Activated gamma-delta T cell treated with anti-CD3 and anti-CD28 coated beads, Interleukin-2, amount 50 U/mL, for 16 hours (primary cell): ENCODE measurements at regions not wholly inside any gene's neighbourhood (a gene's known extent, or its start where the extent isn't known, plus 50 kb on each side); places are given as distances from the start of the nearest gene placed in this dataset.

Experiments used
- DNase-seq: peaks from one replicate; pipeline ENCODE4 v3.0.0-alpha.2; 2020; ENCODE audit warnings: low read depth

GRCh38 chr6:90435207-90435899 is 138.7 kb upstream of the BACH2 start:
- no peak for DNase-seq

- DNase-seq = no peak
Measured at GRCh38 chr6:90434094-90434493, 137.5 kb upstream of the BACH2 start.

- no peak for DNase-seq
Measured at GRCh38 chr6:90432937-90433336, 136.3 kb upstream of the BACH2 start.

GRCh38 chr6:90432041-90432775 is 135.6 kb upstream of the BACH2 start:
- DNase-seq = no peak

- no peak for DNase-seq
Measured at GRCh38 chr6:90431576-90431975, 134.9 kb upstream of the BACH2 start.

GRCh38 chr6:90429713-90430112 is 133.1 kb upstream of the BACH2 start:
- no peak for DNase-seq

GRCh38 chr6:90428514-90428913 is 131.9 kb upstream of the BACH2 start:
- DNase-seq = no peak

- DNase-seq = no peak
Measured at GRCh38 chr6:90425161-90425641, 128.6 kb upstream of the BACH2 start.

GRCh38 chr6:90424580-90424979 is 127.9 kb upstream of the BACH2 start:
- no peak for DNase-seq

- DNase-seq = no peak
Measured at GRCh38 chr6:90421666-90422065, 125.0 kb upstream of the BACH2 start.

GRCh38 chr6:90420500-90420899 is 123.9 kb upstream of the BACH2 start:
- no peak for DNase-seq

- DNase-seq = no peak
Measured at GRCh38 chr6:90417385-90417784, 120.7 kb upstream of the BACH2 start.

GRCh38 chr6:90416322-90416721 is 119.7 kb upstream of the BACH2 start:
- DNase-seq = no peak

- DNase-seq = no peak
Measured at GRCh38 chr6:90415178-90415577, 118.5 kb upstream of the BACH2 start.

GRCh38 chr6:90414352-90414751 is 117.7 kb upstream of the BACH2 start:
- DNase-seq = no peak

GRCh38 chr6:90413867-90414266 is 117.2 kb upstream of the BACH2 start:
- DNase-seq = peak; percentile 61

GRCh38 chr6:90413396-90413795 is 116.8 kb upstream of the BACH2 start:
- no peak for DNase-seq

- DNase-seq = no peak
Measured at GRCh38 chr6:90412538-90413369, 116.1 kb upstream of the BACH2 start.

- no peak for DNase-seq
Measured at GRCh38 chr6:90411292-90411781, 114.7 kb upstream of the BACH2 start.

GRCh38 chr6:90409700-90410099 is 113.1 kb upstream of the BACH2 start:
- no peak for DNase-seq

- DNase-seq = no peak
Measured at GRCh38 chr6:90406957-90407356, 110.3 kb upstream of the BACH2 start.

- DNase-seq = no peak
Measured at GRCh38 chr6:90406142-90406794, 109.6 kb upstream of the BACH2 start.
